ENCODE measurements at regions not wholly inside any gene's neighbourhood (a gene's known extent, or its start where the extent isn't known, plus 50 kb on each side); places are given as distances from the start of the nearest gene placed in this dataset.
"Not testable (repeated sequence)": the region's sequence is repeated elsewhere in the genome, so short reads cannot be mapped to it uniquely, and the experiment has no call there.

- H3K4me1 Mint-ChIP-seq (ENCODE audit: unreplicated experiment): no peaks in the 10 kb centered on the region
- H3K36me3 Mint-ChIP-seq (ENCODE audit: low read depth, unreplicated experiment): no peaks in the 10 kb centered on the region
- H3K27ac Mint-ChIP-seq (ENCODE audit: unreplicated experiment): no peak overlapping the region
- H3K4me3 Mint-ChIP-seq (ENCODE audit: unreplicated experiment): no peak overlapping the region
- no peaks in the 10 kb centered on the region for H3K9me3 Mint-ChIP-seq (ENCODE audit: unreplicated experiment)
- TF ChIP-seq CTCF (IDR thresholded peaks at IDR 0.05; ENCODE audit: unreplicated experiment): no peak
- no peaks in the 10 kb centered on the region for H3K27me3 Mint-ChIP-seq (ENCODE audit: unreplicated experiment)
- DNase-seq (ENCODE audit: low spot score): no peak
These were observed 58.3 kb upstream of the CSNK1A1L start for GRCh38 chr13:37163641-37164265.

- Mint-ChIP-seq H3K4me1 (ENCODE audit: unreplicated experiment) (no peaks in the 10 kb centered on the region), H3K4me3 (ENCODE audit: unreplicated experiment) (no peak overlapping the region), H3K27ac (ENCODE audit: unreplicated experiment) (no peak overlapping the region), H3K27me3 (ENCODE audit: unreplicated experiment) (no peaks in the 10 kb centered on the region), H3K36me3 (ENCODE audit: low read depth, unreplicated experiment) (no peaks in the 10 kb centered on the region), H3K9me3 (ENCODE audit: unreplicated experiment) (no peaks in the 10 kb centered on the region)
- no peak for TF ChIP-seq CTCF (IDR thresholded peaks at IDR 0.05; ENCODE audit: unreplicated experiment)
- no peak for DNase-seq (ENCODE audit: low spot score)
These were observed 53.0 kb upstream of the CSNK1A1L start for GRCh38 chr13:37158481-37158880.

- DNase-seq (ENCODE audit: low spot score); H3K27me3 Mint-ChIP-seq (ENCODE audit: unreplicated experiment); H3K4me1 Mint-ChIP-seq (ENCODE audit: unreplicated experiment); H3K4me3 Mint-ChIP-seq (ENCODE audit: unreplicated experiment); H3K36me3 Mint-ChIP-seq (ENCODE audit: low read depth, unreplicated experiment); H3K27ac Mint-ChIP-seq (ENCODE audit: unreplicated experiment); H3K9me3 Mint-ChIP-seq (ENCODE audit: unreplicated experiment): not testable (repeated sequence)
These were observed 50.2 kb upstream of the CSNK1A1L start for GRCh38 chr13:37155613-37156097.

Measured in endothelial cell (in vitro differentiated cells).